CD1c-positive myeloid dendritic cell (primary cell): ENCODE measurements at regions not wholly inside any gene's neighbourhood (a gene's known extent, or its start where the extent isn't known, plus 50 kb on each side); places are given as distances from the start of the nearest gene placed in this dataset.

Source experiments
- DNase-seq: peaks from one replicate; pipeline ENCODE4 v3.0.0-alpha.2; 2016; ENCODE audit errors: extremely low spot score

GRCh38 chr21:15151385-15152103, 86.7 kb upstream of the NRIP1 start:
- no peak for DNase-seq

DNA sequence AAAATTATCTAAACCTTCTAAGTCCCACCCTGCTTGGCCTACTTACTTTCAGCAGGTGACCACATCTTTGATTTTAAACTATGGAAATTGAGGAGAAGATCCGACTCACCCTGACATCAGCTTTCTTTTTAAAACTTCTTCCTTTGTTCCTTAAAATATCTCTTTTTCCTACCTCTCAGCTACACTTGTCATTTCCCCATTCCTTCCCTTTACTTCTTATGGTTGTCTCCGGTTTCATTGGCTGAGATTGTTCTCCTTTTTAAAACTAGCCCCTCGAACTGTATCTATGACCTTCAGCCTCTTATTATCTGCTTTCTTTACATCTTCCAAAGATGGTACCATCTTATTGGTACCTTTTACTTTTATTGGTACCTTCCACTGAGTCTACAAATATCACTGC, 87.8 kb upstream of the NRIP1 start:
- no peak for DNase-seq

- DNase-seq, result peak; percentile 45
Observed at GRCh38 chr21:15159382-15160020, 94.7 kb upstream of the NRIP1 start.

- no peak for DNase-seq
Observed at GRCh38 chr21:15160136-15160535, 95.3 kb upstream of the NRIP1 start.

GRCh38 chr21:15162921-15163320, 98.1 kb upstream of the NRIP1 start:
- DNase-seq, result no peak

DNA sequence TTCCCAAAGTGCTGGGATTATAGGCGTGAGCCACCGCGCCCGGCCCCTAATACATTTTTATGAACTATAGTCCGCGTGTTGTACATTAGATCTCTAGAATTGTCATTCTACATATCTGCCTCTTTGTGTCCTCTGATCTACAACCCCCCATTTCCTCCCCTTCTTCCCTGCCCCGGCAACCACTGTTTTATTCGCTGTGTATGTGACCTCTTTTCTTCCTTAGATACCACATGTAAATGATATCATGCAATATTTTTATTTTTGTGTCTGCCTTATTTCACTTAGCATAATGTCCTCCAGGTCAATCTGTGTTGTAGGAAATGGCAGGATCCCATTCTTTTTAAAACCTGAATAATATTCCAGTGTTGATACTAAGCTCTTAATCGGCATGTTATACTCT, 99.5 kb upstream of the NRIP1 start:
- DNase-seq, result no peak

DNA sequence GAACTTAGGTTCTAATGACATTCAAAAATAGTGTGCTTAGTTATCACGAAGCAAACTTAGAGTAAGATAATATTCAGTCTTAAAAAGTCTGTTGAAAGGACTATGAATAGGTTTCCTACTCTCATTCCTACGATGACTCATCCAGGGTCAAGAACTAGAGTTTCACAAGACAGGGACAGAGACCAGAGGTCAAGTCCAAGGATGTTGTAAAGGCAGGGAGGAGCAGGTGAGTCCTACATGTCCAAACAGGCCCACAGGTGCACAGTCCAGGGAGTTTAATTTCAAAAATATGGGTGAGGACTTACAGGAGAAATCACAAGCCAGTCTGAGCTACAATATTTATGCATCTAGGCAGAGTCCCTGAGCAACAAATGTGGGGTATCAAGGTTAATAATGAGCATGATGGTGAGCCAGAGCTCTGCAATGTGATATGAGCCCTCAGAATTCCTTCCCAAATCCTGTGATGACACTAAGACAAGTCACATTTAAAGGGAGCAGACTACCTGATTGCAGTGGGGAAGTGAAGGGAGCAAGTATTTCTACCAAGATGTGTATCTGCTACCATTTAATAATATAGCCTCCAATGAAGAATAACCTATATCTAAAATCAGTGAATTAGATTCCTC, 100.0 kb upstream of the NRIP1 start:
- DNase-seq, result no peak

DNA sequence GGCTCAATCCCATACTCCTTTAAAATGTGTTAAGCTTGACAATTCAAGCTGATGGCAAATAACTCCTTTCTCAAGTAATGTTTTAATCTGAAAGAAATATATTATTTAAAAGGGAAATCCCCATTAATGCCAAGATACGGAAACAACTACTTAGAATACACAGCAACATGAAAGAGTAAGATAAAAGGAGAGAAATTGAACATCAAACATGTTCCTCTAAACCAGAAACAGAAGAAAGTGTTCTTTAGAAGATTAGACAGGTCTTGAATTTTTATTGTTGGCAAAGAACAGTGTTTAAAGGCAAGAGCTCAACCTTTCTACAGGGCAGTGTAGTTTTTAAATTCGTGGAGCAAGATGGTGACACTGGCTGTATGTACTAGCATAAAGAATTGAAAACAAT, 105.8 kb upstream of the NRIP1 start:
- DNase-seq, result no peak

DNA sequence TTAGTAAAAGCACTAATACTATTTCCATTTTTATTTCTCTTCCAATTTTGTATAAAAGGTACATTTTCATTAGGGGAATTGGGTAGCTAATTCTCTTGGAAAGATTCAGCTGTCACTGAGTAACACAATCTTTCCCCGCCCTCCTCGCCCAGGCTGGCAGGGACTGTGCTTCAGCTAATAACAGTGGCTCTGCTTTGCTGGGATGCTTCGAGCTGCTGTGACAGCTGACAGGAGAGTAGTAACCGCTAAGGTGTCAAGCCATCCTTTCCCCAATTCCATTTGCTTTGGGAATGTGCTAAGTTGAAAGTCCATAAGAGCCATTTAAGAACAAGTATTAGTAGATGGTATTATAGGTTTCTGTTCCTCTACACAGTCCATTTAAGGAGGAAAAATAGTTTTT, 106.7 kb upstream of the NRIP1 start:
- no peak for DNase-seq

- no peak for DNase-seq
Observed at GRCh38 chr21:15172963-15173362, 108.2 kb upstream of the NRIP1 start.

- no peak for DNase-seq
Observed at GRCh38 chr21:15174923-15175322, 110.1 kb upstream of the NRIP1 start.

GRCh38 chr21:15182731-15183130, 117.9 kb upstream of the NRIP1 start:
- DNase-seq, result no peak

DNA sequence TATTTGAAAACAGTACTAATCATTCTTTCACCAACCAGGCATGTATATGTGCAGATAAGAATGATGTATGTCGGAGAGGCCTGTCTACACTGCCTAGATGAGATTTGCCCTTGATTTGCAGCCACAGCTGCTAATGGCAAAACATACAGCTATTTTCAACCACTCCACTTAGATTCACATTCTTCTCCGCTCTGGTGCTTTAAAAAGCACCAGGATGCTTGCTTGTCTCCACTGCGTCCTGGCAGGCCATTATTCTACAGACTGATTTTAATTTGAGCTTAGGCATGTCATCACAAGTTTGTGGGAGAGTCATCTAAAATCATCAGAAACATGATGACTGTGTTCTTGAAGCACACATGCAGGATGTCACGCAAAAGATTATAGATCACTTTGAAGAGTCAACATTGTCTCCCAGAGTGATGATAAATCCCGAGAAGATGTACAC, 119.0 kb upstream of the NRIP1 start:
- DNase-seq, result no peak

- no peak for DNase-seq
Observed at GRCh38 chr21:15190412-15190811, 125.6 kb upstream of the NRIP1 start.

DNA sequence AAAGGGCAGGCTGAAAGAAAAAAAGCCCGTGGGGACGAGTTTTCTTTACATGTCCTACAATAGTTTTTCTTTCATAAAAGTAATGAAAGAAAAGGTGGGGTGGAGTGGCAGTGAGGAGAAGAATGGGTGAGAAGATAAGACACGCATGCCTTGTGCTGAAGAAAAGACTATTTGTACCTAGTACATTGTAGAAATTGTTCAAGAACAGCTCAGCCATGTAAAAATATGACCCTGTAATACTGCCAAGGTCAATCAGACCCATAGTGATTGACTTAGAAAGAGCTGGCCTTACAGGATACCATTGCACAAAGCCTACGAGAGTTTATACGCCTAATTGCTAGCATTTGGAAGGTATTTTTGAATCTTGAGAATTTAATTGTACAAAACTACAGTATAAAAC, 126.0 kb upstream of the NRIP1 start:
- no peak for DNase-seq

GRCh38 chr21:15191342-15191741, 126.5 kb upstream of the NRIP1 start:
- DNase-seq, result no peak

DNA sequence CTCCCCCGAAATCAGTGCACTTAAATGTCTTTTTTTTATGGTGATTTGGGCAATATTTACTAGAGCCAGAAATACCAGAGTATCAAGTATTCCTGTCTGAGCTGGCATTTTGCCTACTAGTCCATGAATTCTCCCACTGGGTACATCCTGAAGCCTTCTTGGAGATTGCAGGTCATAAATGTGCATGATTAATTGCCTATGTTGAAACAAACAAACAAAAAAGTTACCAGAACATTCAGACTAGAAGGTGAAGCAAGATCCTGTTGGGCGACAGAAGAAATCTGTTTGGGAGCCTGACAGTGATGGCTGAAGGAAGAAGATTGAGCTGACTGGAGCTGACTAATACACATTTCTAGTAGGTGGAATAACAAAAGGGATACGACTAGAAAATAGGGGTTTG, 127.4 kb upstream of the NRIP1 start:
- no peak for DNase-seq

- DNase-seq, result no peak
Observed at GRCh38 chr21:15193937-15194336, 129.1 kb upstream of the NRIP1 start.

DNA sequence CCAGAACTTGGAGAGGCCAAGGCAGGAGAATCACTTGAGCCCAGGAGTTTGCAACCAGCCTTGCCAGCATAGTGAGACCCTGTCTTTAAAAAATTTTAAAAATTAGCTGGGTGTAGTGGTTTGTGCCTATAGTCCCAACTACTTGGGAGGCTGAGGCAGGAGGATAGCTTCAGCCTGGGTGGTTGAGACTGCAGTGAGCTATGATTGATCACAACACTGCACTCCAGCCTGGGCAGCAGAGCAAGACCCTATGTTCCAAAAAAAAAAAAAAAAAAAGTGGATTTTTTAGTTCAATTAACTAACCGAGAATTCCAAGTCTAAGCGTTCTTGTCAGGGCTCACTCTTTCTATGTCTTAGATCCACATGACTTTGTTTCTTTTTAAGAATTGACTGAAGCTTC, 130.3 kb upstream of the NRIP1 start:
- no peak for DNase-seq

DNA sequence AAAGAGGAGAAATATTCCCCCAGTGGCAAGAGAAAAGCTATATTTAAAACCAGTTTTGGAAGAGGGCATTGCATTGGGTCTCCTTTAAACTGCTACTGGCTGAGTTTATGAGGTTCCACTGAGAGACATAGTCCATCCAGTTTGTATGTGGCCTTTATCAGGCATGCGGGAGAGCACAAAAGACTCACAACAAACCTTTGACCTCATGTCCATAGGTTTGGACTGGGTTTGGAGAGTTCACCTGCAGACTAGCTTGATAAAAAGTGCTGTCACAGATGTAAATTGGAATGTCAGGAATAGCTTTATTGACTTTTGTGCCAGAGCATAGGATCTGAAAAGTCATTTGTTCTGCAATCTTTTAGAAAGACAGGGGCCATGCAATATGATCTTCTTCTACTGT, 131.0 kb upstream of the NRIP1 start:
- DNase-seq, result no peak

GRCh38 chr21:15197696-15198095, 132.9 kb upstream of the NRIP1 start:
- no peak for DNase-seq

- DNase-seq, result no peak
Observed at GRCh38 chr21:15199414-15200383, 134.9 kb upstream of the NRIP1 start.
